LNCAP (cell line): ENCODE measurements at regions not wholly inside any gene's neighbourhood (a gene's known extent, or its start where the extent isn't known, plus 50 kb on each side); places are given as distances from the start of the nearest gene placed in this dataset.

Source experiments
- TF ChIP-seq, protein P1 (sequence below): fragments of 450-650 bp; IDR thresholded peaks from 2 replicates; pipeline ENCODE4 v1.5.1; 2017; ENCODE audit warnings: mild to moderate bottlenecking

- TF ChIP-seq, protein P1, sequence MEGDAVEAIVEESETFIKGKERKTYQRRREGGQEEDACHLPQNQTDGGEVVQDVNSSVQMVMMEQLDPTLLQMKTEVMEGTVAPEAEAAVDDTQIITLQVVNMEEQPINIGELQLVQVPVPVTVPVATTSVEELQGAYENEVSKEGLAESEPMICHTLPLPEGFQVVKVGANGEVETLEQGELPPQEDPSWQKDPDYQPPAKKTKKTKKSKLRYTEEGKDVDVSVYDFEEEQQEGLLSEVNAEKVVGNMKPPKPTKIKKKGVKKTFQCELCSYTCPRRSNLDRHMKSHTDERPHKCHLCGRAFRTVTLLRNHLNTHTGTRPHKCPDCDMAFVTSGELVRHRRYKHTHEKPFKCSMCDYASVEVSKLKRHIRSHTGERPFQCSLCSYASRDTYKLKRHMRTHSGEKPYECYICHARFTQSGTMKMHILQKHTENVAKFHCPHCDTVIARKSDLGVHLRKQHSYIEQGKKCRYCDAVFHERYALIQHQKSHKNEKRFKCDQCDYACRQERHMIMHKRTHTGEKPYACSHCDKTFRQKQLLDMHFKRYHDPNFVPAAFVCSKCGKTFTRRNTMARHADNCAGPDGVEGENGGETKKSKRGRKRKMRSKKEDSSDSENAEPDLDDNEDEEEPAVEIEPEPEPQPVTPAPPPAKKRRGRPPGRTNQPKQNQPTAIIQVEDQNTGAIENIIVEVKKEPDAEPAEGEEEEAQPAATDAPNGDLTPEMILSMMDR = no peak
These were observed 69.3 kb upstream of the ATL2 start for GRCh38 chr2:38446418-38446817.

GRCh38 chr2:38444247-38444646 lies 67.2 kb upstream of the ATL2 start:
- TF ChIP-seq, protein P1 = no peak

DNA sequence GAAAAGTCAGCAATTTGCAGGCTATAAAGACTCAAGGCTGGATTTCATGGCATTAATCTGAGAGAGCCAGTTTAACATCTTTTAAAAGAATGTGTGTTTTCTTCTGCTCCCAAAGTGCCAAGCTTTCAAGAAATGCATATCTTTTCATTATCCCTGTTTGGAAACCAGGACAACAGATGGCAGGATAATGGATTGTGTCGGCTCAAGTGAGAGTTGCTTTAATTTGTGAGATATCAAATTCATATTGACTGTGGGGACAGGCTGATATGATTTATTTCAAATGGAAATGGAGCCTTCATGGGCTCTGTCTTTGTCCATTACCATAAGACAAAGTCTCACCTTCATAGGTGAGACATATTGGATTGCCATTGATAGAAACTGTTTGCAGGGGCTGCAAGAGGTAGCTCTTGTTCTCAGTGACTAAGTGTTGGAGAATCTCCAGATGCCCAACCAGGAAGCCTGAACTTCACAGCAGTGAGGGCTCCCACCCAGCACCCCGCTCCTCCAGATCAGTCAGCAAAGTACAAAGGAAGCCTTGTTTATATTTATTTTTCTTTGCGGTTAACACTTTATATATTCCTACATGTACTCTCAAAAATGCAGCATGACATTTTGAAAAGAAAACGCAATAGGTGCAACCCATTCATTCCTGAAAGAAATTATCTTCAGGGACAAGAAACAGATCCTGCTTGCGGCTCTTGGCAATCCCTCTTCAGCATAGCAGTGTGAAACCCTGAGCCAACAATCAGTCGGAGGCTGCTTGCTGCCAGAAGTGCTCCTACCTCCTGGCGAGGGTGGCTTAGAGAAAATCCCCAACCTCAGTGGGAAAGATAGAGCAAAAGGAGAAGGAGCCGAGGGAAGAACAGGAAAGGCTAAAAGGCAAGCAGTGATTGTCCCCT lies 65.8 kb upstream of the ATL2 start:
- TF ChIP-seq, protein P1 = no peak

- TF ChIP-seq, protein P1 = no peak
These were observed 64.3 kb upstream of the ATL2 start for GRCh38 chr2:38441346-38441745.

GRCh38 chr2:38440655-38441054 lies 63.6 kb upstream of the ATL2 start:
- TF ChIP-seq, protein P1 = no peak

DNA sequence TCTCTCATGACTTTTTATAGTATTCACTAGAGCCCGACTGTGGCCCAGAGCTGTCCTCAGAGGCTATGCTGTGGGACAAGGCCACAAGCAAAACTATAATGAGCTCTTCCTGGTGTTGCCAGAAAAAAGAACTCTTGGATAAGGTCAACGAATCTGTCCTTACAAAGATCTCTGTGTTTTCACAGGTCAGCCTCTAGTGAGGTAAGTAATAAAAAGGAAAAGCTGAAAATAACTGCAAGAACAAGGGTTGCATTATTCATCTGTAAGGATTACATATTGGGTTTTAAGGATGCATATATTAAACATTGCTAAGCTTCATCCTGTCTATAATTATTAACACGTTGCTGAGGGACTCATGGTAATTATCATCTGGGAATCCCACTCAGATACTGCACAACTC lies 62.8 kb upstream of the ATL2 start:
- TF ChIP-seq, protein P1 = no peak

- TF ChIP-seq, protein P1 = no peak
These were observed 62.0 kb upstream of the ATL2 start for GRCh38 chr2:38438883-38439612.
